WTC11 (cell line): ENCODE measurements at regions not wholly inside any gene's neighbourhood (a gene's known extent, or its start where the extent isn't known, plus 50 kb on each side); places are given as distances from the start of the nearest gene placed in this dataset.

ENCODE experiments used
- ATAC-seq: fragments of 200-7000 bp; cut with Tn5 transposase; 2 replicates; pipeline ENCODE4 v1.10.0; 2021; ENCODE audit warnings: mild to moderate bottlenecking, moderate library complexity
- CTCF ChIA-PET: fragments of 300-600 bp; sonication (Branson Sonifier 250); formaldehyde crosslinking; loops from one replicate; lab custom pipeline; 2021; ENCODE audit warnings: antibody characterized with exemption; lab: Charles Lee
- POLR2A ChIA-PET: fragments of 350-600 bp; sonication (Branson Sonifier 250); formaldehyde crosslinking; loops from one replicate; lab custom pipeline; 2021; ENCODE audit warnings: antibody characterized with exemption; lab: Charles Lee
- DNase-seq: peaks from one replicate; pipeline ENCODE4 v3.0.0; 2021; ENCODE audit warnings: low spot score
- H3K27ac Mint-ChIP-seq: 2 replicates; pipeline ENCODE4 v1.8.0; 2021; ENCODE audit warnings: mixed read lengths
- H3K27me3 Mint-ChIP-seq: 2 replicates; pipeline ENCODE4 v1.8.0; 2021; ENCODE audit warnings: low read depth, mild to moderate bottlenecking, moderate library complexity, mixed read lengths
- H3K36me3 Mint-ChIP-seq: 2 replicates; pipeline ENCODE4 v1.8.0; 2021; ENCODE audit warnings: mixed read lengths
- H3K4me1 Mint-ChIP-seq: 2 replicates; pipeline ENCODE4 v1.8.0; 2022; ENCODE audit warnings: mixed read lengths
- H3K4me3 Mint-ChIP-seq: 2 replicates; pipeline ENCODE4 v1.8.0; 2021; ENCODE audit warnings: mild to moderate bottlenecking, moderate library complexity, mixed read lengths
- H3K9me3 Mint-ChIP-seq: 2 replicates; pipeline ENCODE4 v1.8.0; 2021; ENCODE audit warnings: mixed read lengths
- CBFB ChIP-seq: sonication (generic); formaldehyde crosslinking; IDR thresholded peaks from 2 replicates; pipeline ENCODE4 v1.8.1; 2022; ENCODE audit warnings: mild to moderate bottlenecking, low read depth, missing genetic modification reagents
- CREB1 ChIP-seq: sonication (generic); formaldehyde crosslinking; IDR thresholded peaks from 2 replicates; pipeline ENCODE4 v1.8.0; 2023; ENCODE audit warnings: mild to moderate bottlenecking, missing genetic modification reagents
- CREM ChIP-seq: sonication (generic); formaldehyde crosslinking; IDR thresholded peaks from 2 replicates; pipeline ENCODE4 v1.8.1; 2022; ENCODE audit warnings: mild to moderate bottlenecking, missing genetic modification reagents, moderate library complexity
- HMGA2 ChIP-seq: fragments of 250-450 bp; sonication (Bioruptor Pico); IDR thresholded peaks from 2 replicates; pipeline ENCODE4 v1.4.0; 2021; ENCODE audit warnings: mild to moderate bottlenecking, moderate library complexity
- NR3C1 ChIP-seq: sonication (generic); formaldehyde crosslinking; conservative IDR thresholded peaks from 2 replicates; pipeline ENCODE4 v1.8.1; 2023; ENCODE audit warnings: low read depth, mild to moderate bottlenecking, missing genetic modification reagents
- OVOL2 ChIP-seq: fragments of 250-450 bp; sonication (Bioruptor Pico); IDR thresholded peaks from 2 replicates; pipeline ENCODE4 v1.9.0; 2021; ENCODE audit warnings: mild to moderate bottlenecking, borderline replicate concordance
- PRRX2 ChIP-seq: fragments of 250-450 bp; sonication (Bioruptor Pico); IDR thresholded peaks from 2 replicates; pipeline ENCODE4 v1.8.0; 2021; ENCODE audit warnings: mild to moderate bottlenecking
- RELA ChIP-seq: sonication (generic); formaldehyde crosslinking; IDR thresholded peaks from 2 replicates; pipeline ENCODE4 v1.8.1; 2022; ENCODE audit warnings: missing genetic modification reagents, mild to moderate bottlenecking, borderline replicate concordance
- RORB ChIP-seq: fragments of 250-450 bp; sonication (Bioruptor Pico); IDR thresholded peaks from 2 replicates; pipeline ENCODE4 v1.9.0; 2021; ENCODE audit warnings: mild to moderate bottlenecking
- SMAD3 ChIP-seq: sonication (generic); formaldehyde crosslinking; IDR thresholded peaks from 2 replicates; pipeline ENCODE4 v1.8.0; 2022; ENCODE audit warnings: missing genetic modification reagents, mild to moderate bottlenecking, borderline replicate concordance
- TEAD1 ChIP-seq: sonication (generic); formaldehyde crosslinking; IDR thresholded peaks from 2 replicates; pipeline ENCODE4 v1.8.0; 2022; ENCODE audit warnings: mild to moderate bottlenecking, missing genetic modification reagents
- TEAD4 ChIP-seq: sonication (generic); formaldehyde crosslinking; IDR thresholded peaks from 2 replicates; pipeline ENCODE4 v1.8.0; 2022; ENCODE audit warnings: mild to moderate bottlenecking, missing genetic modification reagents
- ZNF232 ChIP-seq: sonication (generic); formaldehyde crosslinking; IDR thresholded peaks from 2 replicates; pipeline ENCODE4 v1.8.0; 2022; ENCODE audit warnings: mild to moderate bottlenecking, missing genetic modification reagents
- ZNF317 ChIP-seq: sonication (generic); formaldehyde crosslinking; IDR thresholded peaks from 2 replicates; pipeline ENCODE4 v1.8.1; 2023; ENCODE audit warnings: low read depth, mild to moderate bottlenecking, moderate library complexity, missing genetic modification reagents, borderline replicate concordance
- TF ChIP-seq, protein P1 (sequence below): sonication (generic); formaldehyde crosslinking; conservative IDR thresholded peaks from 2 replicates; pipeline ENCODE4 v1.8.1; 2023; ENCODE audit warnings: mild to moderate bottlenecking, low read depth, missing genetic modification reagents, moderate library complexity
- TF ChIP-seq, protein P2 (sequence below): sonication (generic); formaldehyde crosslinking; IDR thresholded peaks from 2 replicates; pipeline ENCODE4 v1.8.1; 2023; ENCODE audit warnings: mild to moderate bottlenecking, missing genetic modification reagents, moderate library complexity
- TF ChIP-seq, protein P3 (sequence below): sonication (generic); formaldehyde crosslinking; IDR thresholded peaks from 2 replicates; pipeline ENCODE4 v1.8.0; 2022; ENCODE audit warnings: missing genetic modification reagents
- TF ChIP-seq, protein P4 (sequence below): fragments of 250-450 bp; sonication (Bioruptor Pico); IDR thresholded peaks from 2 replicates; pipeline ENCODE4 v1.9.0; 2021; ENCODE audit warnings: mild to moderate bottlenecking
- TF ChIP-seq, protein P5 (sequence below): sonication (generic); formaldehyde crosslinking; IDR thresholded peaks from 2 replicates; pipeline ENCODE4 v1.8.0; 2023; ENCODE audit warnings: missing genetic modification reagents

DNA sequence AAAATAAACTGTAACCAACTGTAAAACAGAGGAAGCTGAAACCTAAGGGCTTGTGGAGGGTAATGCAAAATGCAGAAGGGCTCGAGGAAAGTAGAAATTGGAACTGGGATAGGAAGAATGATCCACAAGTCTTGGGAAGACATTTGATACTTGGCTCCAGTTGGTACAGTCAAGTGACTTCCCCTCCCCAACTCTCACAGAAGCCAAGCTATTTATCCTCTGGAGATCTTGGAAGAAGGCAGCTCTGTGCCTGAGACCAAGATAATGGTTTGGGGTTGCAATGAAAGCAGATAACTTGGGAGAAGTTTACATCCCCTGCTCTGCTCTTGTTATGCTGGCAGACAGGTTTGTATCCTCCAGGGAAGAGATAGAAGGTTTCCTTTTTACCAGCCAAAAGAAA lies 198.9 kb upstream of the ZC3H12C start (continued):
- TF ChIP-seq, protein P1, sequence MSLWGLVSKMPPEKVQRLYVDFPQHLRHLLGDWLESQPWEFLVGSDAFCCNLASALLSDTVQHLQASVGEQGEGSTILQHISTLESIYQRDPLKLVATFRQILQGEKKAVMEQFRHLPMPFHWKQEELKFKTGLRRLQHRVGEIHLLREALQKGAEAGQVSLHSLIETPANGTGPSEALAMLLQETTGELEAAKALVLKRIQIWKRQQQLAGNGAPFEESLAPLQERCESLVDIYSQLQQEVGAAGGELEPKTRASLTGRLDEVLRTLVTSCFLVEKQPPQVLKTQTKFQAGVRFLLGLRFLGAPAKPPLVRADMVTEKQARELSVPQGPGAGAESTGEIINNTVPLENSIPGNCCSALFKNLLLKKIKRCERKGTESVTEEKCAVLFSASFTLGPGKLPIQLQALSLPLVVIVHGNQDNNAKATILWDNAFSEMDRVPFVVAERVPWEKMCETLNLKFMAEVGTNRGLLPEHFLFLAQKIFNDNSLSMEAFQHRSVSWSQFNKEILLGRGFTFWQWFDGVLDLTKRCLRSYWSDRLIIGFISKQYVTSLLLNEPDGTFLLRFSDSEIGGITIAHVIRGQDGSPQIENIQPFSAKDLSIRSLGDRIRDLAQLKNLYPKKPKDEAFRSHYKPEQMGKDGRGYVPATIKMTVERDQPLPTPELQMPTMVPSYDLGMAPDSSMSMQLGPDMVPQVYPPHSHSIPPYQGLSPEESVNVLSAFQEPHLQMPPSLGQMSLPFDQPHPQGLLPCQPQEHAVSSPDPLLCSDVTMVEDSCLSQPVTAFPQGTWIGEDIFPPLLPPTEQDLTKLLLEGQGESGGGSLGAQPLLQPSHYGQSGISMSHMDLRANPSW: no peak
- TF ChIP-seq ZNF317 (CRISPR knock-in tag) (no peak), CREB1 (CRISPR knock-in tag) (no peak), SMAD3 (no peak)
- TF ChIP-seq, protein P2, sequence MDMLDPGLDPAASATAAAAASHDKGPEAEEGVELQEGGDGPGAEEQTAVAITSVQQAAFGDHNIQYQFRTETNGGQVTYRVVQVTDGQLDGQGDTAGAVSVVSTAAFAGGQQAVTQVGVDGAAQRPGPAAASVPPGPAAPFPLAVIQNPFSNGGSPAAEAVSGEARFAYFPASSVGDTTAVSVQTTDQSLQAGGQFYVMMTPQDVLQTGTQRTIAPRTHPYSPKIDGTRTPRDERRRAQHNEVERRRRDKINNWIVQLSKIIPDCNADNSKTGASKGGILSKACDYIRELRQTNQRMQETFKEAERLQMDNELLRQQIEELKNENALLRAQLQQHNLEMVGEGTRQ: no peak

DNA sequence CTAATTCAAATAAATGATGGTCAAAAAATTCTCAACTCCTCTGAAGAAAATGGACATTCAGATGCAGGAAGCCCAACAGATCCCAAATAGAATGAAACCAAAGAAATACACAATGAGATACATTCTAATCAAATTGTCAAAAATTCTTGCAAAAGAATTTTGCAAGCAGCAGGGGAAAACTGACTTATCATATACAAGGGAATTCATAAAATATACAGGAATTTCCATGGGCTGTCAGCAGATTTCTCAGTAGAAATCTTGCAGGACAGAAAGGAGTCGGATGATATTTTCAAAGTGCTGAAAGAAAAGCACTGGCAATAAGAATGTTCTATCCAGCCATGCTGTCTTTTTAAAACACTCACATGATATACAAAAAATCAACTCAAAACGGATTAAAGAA lies 194.6 kb upstream of the ZC3H12C start:
- ATAC-seq (no peak), DNase-seq (no peak)
- no peak overlapping the region for H3K27ac Mint-ChIP-seq
- peaks cover 16% of the 10 kb centered on the region for H3K36me3 Mint-ChIP-seq
- ChIA-PET POLR2A (no interaction called here), CTCF (no interaction called here)
- H3K27me3 Mint-ChIP-seq: no peaks in the 10 kb centered on the region; the same call in 1 of the 2 replicates
- H3K9me3 Mint-ChIP-seq: peaks cover 52% of the 10 kb centered on the region
- no peak for TF ChIP-seq TEAD4 (CRISPR knock-in tag)
- no peak for TF ChIP-seq PRRX2 (CRISPR knock-in tag)
- TF ChIP-seq, protein P3, sequence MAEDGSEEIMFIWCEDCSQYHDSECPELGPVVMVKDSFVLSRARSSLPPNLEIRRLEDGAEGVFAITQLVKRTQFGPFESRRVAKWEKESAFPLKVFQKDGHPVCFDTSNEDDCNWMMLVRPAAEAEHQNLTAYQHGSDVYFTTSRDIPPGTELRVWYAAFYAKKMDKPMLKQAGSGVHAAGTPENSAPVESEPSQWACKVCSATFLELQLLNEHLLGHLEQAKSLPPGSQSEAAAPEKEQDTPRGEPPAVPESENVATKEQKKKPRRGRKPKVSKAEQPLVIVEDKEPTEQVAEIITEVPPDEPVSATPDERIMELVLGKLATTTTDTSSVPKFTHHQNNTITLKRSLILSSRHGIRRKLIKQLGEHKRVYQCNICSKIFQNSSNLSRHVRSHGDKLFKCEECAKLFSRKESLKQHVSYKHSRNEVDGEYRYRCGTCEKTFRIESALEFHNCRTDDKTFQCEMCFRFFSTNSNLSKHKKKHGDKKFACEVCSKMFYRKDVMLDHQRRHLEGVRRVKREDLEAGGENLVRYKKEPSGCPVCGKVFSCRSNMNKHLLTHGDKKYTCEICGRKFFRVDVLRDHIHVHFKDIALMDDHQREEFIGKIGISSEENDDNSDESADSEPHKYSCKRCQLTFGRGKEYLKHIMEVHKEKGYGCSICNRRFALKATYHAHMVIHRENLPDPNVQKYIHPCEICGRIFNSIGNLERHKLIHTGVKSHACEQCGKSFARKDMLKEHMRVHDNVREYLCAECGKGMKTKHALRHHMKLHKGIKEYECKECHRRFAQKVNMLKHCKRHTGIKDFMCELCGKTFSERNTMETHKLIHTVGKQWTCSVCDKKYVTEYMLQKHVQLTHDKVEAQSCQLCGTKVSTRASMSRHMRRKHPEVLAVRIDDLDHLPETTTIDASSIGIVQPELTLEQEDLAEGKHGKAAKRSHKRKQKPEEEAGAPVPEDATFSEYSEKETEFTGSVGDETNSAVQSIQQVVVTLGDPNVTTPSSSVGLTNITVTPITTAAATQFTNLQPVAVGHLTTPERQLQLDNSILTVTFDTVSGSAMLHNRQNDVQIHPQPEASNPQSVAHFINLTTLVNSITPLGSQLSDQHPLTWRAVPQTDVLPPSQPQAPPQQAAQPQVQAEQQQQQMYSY (CRISPR knock-in tag): no peak
- no peak for TF ChIP-seq HMGA2 (CRISPR knock-in tag)
- TF ChIP-seq, protein P4, sequence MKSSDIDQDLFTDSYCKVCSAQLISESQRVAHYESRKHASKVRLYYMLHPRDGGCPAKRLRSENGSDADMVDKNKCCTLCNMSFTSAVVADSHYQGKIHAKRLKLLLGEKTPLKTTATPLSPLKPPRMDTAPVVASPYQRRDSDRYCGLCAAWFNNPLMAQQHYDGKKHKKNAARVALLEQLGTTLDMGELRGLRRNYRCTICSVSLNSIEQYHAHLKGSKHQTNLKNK: no peak
- TF ChIP-seq RELA: no peak
- TF ChIP-seq SMAD3: no peak
- peaks cover 4% of the 10 kb centered on the region; the same call in 1 of the 2 replicates for H3K4me1 Mint-ChIP-seq
- no peak overlapping the region for H3K4me3 Mint-ChIP-seq

DNA sequence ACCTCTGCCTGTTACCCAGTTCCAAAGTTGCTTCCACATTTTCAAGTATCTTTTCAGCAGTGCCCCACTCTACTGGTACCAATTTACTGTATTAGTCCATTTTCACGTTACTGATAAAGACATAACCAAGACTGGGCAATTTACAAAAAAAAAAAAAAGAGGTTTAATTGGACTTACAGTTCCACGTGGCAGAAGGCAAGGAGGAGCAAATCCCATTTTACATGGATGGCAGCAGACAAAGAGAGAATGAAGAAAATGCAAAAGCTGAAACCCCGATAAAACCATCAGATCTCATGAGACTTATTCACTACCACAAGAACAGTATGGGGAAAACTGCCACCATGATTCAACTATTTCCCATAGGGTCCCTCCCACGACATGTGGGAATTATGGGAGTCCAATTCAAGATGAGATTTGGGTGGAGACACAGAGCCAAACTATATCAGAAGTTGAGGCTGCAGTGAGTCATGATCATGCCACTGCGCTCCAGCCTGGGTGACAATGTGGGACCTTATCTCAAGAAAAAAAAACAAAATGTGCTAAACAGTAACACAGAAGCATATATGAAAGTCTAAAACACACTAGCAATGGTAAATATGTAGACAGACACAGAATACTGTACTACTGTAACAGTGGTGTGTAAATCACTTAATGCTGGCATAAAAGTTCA lies 190.3 kb upstream of the ZC3H12C start:
- CTCF ChIA-PET: no interaction called here
- Mint-ChIP-seq H3K9me3 (peaks cover 46% of the 10 kb centered on the region), H3K27me3 (no peaks in the 10 kb centered on the region; the same call in 1 of the 2 replicates)
- TF ChIP-seq CBFB (CRISPR knock-in tag) (no peak), RORB (CRISPR knock-in tag) (no peak), CREM (CRISPR knock-in tag) (no peak), TEAD1 (CRISPR knock-in tag) (no peak), OVOL2 (CRISPR knock-in tag) (no peak), CREB1 (CRISPR knock-in tag) (no peak), NR3C1 (CRISPR knock-in tag) (no peak), ZNF232 (CRISPR knock-in tag) (no peak)
- TF ChIP-seq, protein P5, sequence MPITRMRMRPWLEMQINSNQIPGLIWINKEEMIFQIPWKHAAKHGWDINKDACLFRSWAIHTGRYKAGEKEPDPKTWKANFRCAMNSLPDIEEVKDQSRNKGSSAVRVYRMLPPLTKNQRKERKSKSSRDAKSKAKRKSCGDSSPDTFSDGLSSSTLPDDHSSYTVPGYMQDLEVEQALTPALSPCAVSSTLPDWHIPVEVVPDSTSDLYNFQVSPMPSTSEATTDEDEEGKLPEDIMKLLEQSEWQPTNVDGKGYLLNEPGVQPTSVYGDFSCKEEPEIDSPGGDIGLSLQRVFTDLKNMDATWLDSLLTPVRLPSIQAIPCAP (CRISPR knock-in tag): no peak
- TF ChIP-seq, all 79 proteins: peak for 0
- ATAC-seq (no peak), DNase-seq (no peak)
- POLR2A ChIA-PET: no interaction called here
- Mint-ChIP-seq H3K36me3 (peaks cover 16% of the 10 kb centered on the region), H3K4me3 (no peak overlapping the region), H3K27ac (no peak overlapping the region), H3K4me1 (no peaks in the 10 kb centered on the region)
